Breast epithelium (tissue), 3 donors: ENCODE measurements at regions not wholly inside any gene's neighbourhood (a gene's known extent, or its start where the extent isn't known, plus 50 kb on each side); places are given as distances from the start of the nearest gene placed in this dataset.

Experiments
- POLR2AphosphoS5 ChIP-seq, 3 donors: sonication (generic); formaldehyde crosslinking; IDR thresholded peaks; one replicate each; pipeline ENCODE4 v1.6.1; 2017; ENCODE audit warnings: antibody characterized with exemption in 3 of 3
- TF ChIP-seq, protein P1 (sequence below), 3 donors: fragments of 450-650 bp; IDR thresholded peaks; one replicate each; pipeline ENCODE4 v1.5.1; 2016 to 2017; ENCODE audit warnings: antibody characterized with exemption in 3 of 3, mild to moderate bottlenecking in 3 of 3, moderate library complexity in 3 of 3

GRCh38 chr5:77846422-77847128 lies 70.4 kb upstream of the TBCA start:
- TF ChIP-seq, protein P1, sequence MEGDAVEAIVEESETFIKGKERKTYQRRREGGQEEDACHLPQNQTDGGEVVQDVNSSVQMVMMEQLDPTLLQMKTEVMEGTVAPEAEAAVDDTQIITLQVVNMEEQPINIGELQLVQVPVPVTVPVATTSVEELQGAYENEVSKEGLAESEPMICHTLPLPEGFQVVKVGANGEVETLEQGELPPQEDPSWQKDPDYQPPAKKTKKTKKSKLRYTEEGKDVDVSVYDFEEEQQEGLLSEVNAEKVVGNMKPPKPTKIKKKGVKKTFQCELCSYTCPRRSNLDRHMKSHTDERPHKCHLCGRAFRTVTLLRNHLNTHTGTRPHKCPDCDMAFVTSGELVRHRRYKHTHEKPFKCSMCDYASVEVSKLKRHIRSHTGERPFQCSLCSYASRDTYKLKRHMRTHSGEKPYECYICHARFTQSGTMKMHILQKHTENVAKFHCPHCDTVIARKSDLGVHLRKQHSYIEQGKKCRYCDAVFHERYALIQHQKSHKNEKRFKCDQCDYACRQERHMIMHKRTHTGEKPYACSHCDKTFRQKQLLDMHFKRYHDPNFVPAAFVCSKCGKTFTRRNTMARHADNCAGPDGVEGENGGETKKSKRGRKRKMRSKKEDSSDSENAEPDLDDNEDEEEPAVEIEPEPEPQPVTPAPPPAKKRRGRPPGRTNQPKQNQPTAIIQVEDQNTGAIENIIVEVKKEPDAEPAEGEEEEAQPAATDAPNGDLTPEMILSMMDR (IDR thresholded peaks at IDR 0.05): no peak
- TF ChIP-seq POLR2AphosphoS5 (IDR thresholded peaks at IDR 0.05): no peak
